Hematopoietic multipotent progenitor cell (in vitro differentiated cells): ENCODE measurements at regions not wholly inside any gene's neighbourhood (a gene's known extent, or its start where the extent isn't known, plus 50 kb on each side); places are given as distances from the start of the nearest gene placed in this dataset.

ENCODE experiments used
- DNase-seq, 3 donors: peaks; one replicate each; pipeline ENCODE4 v3.0.0-alpha.2; 2011 to 2015; ENCODE audit warnings: low read depth in 2 of 3, low spot score in 2 of 3

DNA sequence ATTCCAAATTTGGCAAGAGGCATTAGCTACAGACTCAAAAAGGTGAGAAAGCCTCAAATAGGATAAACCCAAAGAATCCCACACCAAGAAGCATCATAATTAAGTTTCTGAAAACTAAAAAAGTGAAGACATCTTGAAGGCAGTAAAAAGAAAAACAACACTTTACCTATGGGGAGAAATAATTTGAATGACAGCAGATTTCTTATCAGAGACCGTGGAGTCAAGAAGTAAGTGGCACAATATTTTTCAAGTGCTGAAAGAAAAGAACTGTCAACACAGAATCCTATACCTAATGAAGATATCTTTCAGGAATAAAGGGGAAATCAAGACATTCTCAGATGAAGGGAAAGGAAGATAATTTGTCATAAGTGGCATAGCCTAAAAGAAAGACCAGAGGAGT, 193.3 kb upstream of the CHD6 start:
- DNase-seq = no peak

DNA sequence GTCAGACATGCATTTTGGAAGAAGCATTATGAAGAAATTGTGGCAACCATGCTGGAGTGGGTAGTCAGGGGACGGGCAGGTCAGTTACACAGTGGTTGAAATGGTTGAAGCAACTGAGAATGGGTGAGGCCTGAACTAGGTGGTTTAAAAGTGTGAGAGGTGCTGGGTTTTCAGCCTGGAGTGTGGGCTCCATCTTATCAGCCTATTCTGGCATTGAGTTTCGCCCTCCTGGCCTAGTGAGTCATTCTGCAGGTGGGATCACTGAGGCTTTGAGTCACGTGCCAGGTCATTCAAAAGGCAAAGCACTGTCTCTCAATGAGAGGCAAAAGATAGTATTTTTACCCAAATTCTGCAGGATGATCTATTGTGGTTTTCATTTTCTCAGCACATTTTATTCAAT, 181.9 kb upstream of the CHD6 start:
- DNase-seq = no peak

DNA sequence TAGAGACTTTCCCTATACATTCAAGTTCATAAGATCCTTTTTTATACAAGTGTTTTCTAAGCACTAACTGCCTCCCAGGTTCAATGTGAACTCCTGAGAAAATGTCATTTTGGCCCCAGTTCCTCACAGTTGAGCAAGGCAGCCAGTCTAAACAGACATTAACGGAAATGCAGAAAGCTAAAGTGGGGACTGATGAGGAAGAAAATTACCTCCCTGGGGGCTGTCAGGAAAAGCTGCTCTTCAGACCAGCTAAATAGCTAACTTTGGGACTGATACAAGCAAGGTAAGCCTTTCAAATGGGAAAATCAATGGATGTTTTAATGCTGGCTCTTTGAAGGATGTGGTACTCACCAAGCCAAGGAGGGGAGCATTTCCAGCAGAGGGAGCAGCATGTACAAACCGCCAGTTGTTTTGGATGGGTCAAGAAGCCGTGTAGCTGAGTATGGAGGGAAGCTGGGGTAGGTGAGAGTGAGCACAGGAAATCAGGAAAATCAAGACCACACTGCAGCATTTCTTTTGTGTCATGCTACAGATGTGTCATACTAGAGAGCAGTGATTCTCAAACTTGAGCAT, 180.8 kb upstream of the CHD6 start:
- no peak for DNase-seq

DNA sequence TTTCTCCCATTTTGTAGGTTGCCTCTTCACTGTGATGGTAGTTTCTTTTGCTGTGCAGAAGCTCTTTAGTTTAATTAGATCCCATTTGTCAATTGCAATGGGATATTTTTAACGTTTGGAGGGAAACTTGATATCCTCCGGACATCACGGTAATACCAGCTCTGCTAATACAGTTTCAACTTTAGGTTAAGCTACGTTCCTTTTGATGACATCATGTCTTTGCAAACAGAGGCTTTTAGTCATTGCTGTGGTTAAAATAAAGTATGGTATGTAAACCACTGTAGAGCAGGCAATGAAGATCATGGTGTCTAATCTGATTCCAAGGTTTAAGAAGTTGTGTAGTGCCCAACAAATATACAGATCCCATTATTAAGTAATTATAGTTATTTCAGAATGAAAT, 168.0 kb upstream of the CHD6 start:
- no peak for DNase-seq

DNA sequence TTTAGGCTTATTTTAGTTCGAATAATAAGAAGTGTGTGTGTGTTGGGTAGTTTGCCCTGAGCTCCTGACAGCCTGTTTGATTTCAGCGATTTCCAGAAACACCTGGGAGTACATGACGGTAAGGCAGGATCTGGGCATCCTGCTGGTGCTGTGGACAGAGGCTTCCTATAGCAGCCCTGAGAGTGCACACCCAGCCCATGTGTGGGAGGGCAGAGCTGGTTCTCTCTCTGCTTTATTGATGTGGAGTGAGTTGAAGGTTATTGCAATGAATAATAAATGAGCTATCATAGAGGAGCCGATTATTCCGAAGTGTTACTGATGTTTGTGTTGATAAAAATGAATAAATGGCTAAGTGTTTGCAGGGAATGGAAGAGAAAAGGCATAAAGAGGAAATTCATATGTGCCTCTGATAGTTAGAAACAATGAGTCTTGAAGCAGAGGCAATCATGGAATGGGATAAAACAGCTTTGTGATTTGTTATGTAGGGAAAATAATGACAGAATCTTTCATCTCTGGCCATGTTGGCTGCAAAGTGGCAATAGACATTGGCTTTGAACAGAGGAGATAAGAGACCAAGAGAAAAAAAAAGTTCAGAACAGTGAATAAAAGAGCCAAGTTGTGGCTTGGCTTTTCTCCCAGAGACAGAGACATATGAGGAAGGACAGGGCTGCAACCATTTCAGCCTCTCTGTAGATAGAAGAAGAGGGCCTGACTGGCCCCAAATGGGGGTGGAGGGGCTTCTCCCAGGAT, 166.2 kb upstream of the CHD6 start:
- peak in 1 of 3 donors; percentile 18 for DNase-seq

DNA sequence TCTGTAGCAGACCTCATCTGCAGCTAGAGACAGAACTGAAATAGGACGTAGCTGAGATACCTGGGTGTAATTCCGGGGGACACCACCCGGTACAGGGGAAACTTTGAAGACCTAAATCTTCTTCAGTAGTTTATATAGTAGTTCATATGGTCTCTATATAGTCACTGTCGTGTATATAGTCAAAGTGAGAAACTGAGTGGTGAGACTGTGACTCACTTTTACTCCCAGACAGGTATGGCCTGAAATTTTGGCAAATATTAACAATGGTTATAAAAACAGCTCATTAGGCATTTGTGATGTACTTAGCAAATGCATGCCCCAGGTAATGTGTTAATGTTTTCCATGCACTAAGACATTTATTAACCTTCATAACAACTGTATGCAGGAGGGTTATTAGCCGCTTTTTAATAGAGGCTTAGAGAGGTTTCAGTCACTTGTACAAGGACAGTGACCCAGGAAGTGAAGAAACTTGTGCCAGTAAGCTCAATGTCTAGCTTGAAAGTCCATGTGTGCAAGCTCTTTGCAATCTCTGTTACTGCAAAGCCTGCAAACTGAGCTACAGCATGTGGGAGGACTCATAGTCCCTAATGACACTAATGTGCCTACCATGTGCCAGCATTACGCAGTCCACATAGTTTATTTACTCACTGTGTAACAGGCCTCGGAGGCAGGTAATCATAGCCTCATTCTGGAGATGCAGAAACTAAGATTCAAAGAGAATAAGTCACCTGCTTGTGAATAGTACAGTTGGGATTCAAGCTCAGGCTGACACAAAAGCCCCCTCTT, 165.4 kb upstream of the CHD6 start:
- DNase-seq = no peak

DNA sequence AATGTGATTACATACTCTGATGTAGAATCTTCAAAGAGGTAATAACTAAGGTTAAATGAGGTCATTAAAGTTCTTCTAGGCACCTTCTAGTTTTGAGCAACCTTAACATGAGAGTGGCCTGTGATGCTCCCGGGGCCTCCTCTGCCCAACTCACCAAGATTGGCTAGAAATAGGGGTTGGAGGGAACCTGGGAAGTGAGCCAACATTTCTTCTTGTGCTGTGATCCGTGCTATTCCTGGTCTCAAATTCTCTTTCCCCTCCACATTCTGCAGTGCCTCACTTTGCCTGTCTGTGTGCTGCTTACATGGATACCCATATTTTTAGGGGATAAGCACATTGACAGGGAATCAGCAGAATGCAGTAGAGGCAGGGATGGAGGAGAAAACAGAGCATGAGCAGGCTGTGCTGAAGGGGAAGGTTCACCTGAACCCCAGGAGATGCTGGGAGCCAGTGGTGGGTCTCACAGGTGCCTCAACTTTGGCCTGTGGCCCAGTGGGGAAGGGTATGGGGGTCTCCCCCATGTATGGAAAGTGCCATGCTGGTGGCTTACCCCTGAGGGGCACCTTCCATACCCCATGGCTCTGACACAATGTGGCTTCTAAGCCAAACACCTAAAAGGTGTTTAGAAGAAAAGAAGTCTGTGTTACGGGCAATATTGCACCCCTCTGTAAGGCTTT, 164.7 kb upstream of the CHD6 start:
- DNase-seq = no peak

DNA sequence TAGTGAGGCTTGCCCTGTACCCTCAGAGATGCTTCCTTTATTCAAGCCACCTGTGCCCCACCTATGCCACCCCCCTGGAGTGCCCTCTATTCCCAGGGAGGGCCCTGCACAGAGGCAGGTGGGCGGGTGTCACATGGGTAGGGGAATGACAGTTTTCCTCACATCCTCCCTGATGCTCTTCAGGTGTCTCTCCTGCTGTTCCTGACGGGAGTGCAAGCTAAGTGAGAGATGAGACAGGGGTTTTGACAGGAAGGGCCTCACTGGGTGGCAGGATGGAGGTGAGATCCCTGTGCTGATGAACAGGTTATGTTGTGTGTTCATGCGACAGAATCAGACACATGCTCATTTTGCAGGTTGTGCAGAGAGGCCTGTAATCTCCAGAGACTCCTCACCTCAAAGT, 164.1 kb upstream of the CHD6 start:
- no peak for DNase-seq

DNA sequence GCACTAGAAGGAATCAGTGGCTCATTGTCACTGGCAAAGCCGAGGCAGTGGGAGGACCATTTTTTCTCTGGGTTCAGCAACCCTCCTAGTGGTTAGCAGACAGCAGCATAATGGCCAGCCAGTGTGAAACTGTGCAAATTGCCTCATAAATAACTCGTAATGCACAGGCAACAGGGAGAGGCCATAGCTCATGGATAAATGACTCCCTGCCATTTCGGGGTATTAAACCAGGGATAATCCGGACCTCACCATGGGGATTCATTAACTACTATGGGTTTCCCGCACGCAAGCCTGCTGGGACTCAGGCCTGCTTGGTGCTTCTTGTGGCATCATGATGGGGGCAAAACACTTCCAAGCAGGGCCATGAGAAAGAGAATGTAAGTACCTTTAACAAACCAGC, 158.2 kb upstream of the CHD6 start:
- no peak for DNase-seq

DNA sequence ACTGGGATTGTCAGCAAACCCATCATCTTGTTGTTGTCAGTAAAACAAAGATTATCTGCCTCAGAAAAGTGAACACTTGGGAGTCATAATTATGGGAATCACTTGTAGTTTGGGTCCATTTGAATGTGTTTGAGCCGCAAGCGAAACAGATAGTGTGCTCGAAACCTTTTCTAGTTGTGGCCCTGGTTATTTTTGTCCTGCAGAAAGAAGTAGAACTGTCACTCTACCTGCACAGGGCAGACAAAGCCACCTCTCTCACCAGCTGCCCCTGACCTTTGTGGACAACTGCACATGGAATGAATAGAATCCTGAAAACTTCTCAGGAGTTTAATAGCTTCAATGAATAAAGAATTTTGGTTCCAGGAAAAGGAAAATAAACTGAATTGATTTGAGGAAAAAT, 156.1 kb upstream of the CHD6 start:
- no peak for DNase-seq

DNA sequence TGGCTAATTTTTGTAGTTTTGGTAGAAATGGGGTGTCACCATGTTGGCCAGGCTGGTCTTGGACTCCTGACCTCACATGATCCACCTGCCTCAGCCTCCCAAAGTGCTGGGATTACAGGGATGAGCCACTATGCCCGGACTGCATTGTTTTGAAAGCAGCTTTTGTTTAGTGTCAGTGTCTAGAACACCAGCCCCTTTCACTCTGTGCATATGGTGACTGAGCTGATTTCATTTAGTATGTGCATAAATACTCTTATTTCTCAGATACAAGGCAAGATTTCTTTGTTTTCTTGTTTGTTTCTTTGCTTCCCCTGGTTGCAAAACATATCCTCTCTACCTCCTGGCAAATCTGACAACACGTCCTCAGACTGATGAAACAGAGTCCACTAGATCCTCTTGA, 152.8 kb upstream of the CHD6 start:
- DNase-seq = no peak

DNA sequence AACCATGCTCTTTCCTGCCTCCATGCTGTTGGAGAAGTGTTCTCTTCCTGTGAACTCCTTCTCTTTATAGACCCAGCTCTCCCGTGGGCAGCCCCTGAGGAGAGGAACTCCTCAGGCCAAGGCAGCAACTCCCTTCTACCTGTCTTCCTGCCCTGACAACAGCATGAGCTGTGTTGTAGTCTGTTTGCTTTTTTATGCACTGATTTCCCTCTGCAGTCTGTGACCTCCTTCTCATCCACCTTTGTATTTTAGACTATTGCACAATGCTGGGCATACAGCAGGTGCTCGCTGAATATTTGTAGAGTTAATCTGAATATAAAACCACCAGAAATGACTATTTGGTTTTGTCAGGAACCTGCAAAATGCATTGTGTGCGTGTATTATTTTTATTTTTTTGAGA, 152.2 kb upstream of the CHD6 start:
- no peak for DNase-seq

DNA sequence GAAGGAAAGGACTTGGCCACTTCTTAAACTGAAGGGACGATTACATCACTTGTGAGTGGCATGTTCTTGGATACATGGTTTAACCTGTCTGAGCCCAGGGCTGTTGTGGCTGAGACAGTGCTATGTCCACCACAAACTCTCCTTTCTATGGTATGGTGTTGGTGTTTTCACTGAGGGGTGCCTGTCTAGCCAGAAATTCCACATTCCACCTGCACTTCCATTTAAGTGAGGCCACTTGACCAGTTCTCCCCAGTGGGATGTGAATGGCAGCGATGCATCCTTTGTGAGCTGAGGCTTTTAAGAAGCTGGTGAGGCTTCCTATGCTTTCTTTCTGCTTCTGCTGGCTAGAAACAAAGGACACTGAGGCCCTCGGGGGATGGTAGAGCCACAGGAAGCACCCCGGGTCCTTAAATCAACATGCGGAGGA, 151.4 kb upstream of the CHD6 start:
- no peak for DNase-seq

DNA sequence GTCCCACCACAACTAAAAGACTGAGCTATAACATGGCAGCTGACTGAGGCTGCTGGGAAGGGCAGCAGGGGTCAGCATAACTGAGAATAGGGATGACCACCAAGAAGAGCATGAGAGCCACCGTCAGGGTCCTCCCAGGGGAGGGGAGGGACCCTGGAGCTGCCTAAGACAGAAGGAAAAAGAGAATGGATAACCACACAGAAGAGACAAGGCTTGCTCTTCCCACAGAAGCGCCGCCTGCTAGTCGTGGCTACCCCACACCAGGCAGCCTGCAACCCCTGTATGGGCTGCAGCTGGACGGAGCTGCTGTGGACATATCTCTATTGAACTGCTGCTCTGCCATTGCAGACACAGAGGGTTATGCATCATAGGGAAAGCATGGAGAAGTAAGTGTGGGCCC, 132.0 kb upstream of the CHD6 start:
- DNase-seq = no peak

DNA sequence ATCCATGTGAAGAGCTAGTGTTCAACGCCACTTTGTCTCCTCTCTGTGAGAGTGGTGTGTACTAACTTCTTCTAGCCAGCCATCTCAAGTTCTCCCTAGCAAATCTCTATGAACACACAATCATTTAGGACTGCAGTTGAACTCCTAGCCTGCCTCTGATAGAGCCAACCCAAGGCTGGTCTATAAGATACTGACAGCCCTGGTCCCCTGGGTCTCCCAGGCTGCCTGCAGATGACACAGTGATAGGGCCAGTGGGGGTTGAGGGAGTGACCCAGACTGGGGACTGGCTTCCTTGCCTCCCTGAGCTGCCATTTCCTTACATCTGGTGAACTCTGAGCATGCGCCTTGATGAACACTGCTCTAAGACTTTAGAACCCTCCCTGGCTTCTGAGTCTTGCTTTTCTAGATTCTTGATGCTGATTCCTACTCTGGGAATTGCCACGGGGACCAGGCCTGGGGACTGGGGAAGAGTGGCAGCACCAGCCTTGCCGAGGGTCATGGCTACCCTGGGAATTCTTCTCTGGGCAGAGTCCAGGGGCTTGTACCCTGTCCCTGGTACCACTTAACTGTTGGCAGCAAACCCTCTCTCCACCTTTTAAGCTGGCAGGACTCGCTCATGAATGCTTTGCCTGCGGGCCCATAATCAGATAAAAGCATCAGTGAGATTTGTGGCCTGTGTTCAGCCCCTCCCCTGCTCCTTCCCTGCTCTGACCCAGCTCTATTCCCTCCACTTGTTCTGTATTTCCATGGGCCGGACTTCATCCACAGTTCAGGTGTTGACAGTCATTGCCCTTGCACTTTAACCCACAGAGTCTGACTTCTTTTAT, 130.8 kb upstream of the CHD6 start:
- DNase-seq = no peak

DNA sequence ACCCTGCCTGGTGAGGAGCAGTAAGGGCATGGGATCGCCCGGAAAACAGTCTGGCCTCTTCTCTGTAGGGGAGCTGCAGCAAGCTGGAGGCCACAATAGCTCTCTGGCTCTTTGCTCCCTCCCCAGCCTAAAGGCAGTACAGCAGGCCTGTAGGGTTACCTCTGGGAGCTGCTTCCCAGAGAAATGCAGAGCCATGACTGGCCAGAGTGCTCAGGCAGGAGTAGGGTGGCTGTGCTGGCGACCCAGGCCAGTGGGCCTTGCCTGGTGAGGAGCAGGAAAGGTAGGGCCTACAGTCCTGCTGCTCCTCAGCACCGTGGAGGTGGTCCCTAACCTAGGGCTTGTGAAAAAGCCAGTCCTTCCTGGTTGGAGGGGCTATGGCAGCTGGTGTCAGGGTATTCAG, 129.9 kb upstream of the CHD6 start:
- no peak for DNase-seq

DNA sequence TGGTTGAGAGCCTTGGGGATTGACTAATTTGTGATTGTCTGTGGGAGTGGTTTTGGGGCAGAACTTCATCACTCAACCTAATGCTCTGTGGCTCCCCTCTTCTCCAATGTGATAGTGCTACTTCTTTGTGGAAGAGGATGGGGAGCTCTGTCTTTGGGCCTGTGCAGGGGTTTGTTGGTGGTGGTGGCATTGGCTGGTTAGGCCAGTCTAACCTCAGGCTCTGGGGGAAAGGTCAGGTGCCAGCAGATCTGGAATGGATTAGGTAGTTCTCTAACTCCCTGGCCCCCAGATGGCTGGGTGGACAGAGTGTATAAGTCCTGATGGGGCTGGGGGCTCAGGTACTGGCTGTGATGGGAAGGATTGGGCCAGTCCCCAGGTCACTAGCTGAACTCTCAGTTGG, 129.0 kb upstream of the CHD6 start:
- DNase-seq = no peak

DNA sequence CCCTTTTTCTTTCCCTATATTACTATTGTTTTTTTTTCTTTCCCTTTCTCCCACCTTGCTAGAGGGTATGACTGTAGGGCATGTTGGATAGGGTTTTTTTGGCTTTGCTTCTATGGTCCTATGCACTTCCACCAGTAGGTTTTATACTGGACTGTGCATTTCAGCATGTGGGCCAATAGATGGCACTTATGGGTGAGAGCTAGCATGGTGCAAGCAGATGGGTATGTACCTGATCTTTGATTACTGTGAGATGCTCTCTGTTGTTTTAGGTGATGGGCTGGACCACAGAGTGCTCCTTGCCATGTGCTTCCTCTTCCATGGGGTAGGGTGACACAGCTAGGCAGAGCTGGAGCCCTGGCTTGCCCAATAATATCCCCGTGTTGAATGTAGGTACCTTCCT, 128.5 kb upstream of the CHD6 start:
- DNase-seq = no peak

DNA sequence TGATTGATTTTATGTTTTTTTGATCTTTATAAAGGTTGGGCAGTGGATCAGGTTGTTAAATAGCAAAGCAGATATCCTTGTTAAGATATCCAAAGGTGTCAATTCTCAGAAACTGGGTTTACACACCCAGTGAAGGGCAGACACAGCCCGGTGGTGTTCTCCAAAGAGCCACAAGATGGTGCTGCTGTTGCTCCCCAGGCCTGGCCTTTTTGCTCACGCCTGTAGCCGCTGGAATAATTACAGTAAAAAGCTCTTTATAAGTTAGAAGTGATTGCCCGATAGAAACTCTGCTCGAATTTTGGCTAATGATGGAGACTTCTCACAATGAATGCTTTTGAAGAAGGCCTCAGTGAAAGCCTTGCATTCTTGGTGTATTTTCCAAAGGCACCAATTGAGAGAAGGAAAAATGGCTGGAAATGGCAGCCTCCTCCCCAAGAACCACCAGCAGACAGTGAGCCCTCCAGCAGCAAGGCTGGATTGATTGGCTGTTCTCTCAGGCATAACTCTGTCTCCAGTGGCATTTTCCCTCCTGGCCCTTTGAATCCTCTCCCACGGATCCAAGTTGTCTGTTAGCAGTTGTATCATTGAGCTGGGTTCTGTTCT, 120.5 kb upstream of the CHD6 start:
- peak in 2 of 3 donors; percentile 14 to 59 for DNase-seq

DNA sequence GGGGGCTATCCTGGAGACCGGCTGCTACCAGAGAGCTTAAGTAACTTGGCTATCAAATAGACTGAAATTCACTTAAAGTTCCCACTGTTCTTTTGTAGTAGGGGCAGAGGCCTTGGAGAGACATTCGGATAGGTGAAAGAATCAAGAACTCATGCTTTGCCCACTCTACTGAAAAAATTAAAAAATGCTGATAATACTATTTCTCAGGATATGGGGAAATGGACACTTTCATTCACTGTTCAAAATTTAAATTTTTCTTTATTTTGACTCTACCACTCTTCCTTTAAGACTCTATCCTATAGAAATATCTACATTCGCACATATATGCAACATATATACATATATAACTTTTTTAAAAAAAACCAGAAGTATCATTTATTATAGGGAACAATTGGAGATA, 117.8 kb upstream of the CHD6 start:
- no peak for DNase-seq
